CD14-positive monocyte (primary cell): ENCODE measurements at regions not wholly inside any gene's neighbourhood (a gene's known extent, or its start where the extent isn't known, plus 50 kb on each side); places are given as distances from the start of the nearest gene placed in this dataset.

Source experiments
- DNase-seq, 3 donors: peaks; one replicate each; pipeline ENCODE4 v3.0.0-alpha.2; 2011 to 2022
- H2AFZ ChIP-seq: 2 replicates; pipeline ENCODE4 v1.6.0; 2012; ENCODE audit warnings: mild to moderate bottlenecking, low read depth, low read length, inconsistent platforms; ENCODE audit not compliant: insufficient read depth, poor library complexity, severe bottlenecking
- H3K27ac ChIP-seq, 2 donors: 1 replicate in 1 of 2; 2 replicates in 1 of 2; pipeline ENCODE4 v1.5.1; 2012 to 2013; ENCODE audit warnings: low read length in 2 of 2, control low read depth in 1 of 2, inconsistent platforms in 1 of 2, low read depth in 1 of 2, mild to moderate bottlenecking in 1 of 2
- H3K27me3 ChIP-seq, 2 donors: one replicate each; pipeline versions ENCODE4 v1.6.0 to v1.6.1; 2011 to 2013; ENCODE audit warnings: low read length in 2 of 2; ENCODE audit not compliant: control insufficient read depth in 2 of 2, insufficient read depth in 2 of 2
- H3K36me3 ChIP-seq, 2 donors: replicated peaks in 1 of 2; 1 replicate in 1 of 2; 2 replicates in 1 of 2; pipeline versions ENCODE4 v1.5.1 to v1.6.1; 2012 to 2013; ENCODE audit warnings: low read length in 2 of 2, control low read depth in 1 of 2, inconsistent platforms in 1 of 2, mild to moderate bottlenecking in 1 of 2; ENCODE audit not compliant: insufficient read depth in 2 of 2, control insufficient read depth in 1 of 2
- H3K4me1 ChIP-seq, 2 donors: 1 replicate in 1 of 2; 2 replicates in 1 of 2; pipeline versions ENCODE4 v1.5.1 to v1.6.1; 2012 to 2013; ENCODE audit warnings: low read length in 2 of 2, control low read depth in 1 of 2, inconsistent platforms in 1 of 2, mild to moderate bottlenecking in 1 of 2, moderate library complexity in 1 of 2; ENCODE audit not compliant: insufficient read depth in 2 of 2, control insufficient read depth in 1 of 2
- H3K4me2 ChIP-seq: replicated peaks from 2 replicates; pipeline ENCODE3; 2012; ENCODE audit warnings: low read length, moderate library complexity, mild to moderate bottlenecking; ENCODE audit not compliant: poor library complexity, severe bottlenecking; ENCODE audit errors: extremely low read depth
- H3K4me3 ChIP-seq, 3 experiments: fragments of 200-600 bp in 1 of 3; sonication (generic) in 1 of 3; replicated peaks in 1 of 3; 1 replicate in 2 of 3; 2 replicates in 1 of 3; pipeline ENCODE4 v1.5.1; 2011 to 2013; ENCODE audit warnings: low read length in 3 of 3, mild to moderate bottlenecking in 3 of 3, control low read depth in 2 of 3, low read depth in 2 of 3, inconsistent platforms in 1 of 3, moderate library complexity in 1 of 3
- H3K79me2 ChIP-seq: 2 replicates; pipeline ENCODE4 v1.6.0; 2012; ENCODE audit warnings: mild to moderate bottlenecking, control low read depth, inconsistent platforms, low read length, moderate library complexity; ENCODE audit not compliant: insufficient read depth
- H3K9ac ChIP-seq: 2 replicates; pipeline ENCODE4 v1.6.0; 2017; ENCODE audit warnings: low read length, mild to moderate bottlenecking; ENCODE audit not compliant: insufficient read depth, poor library complexity, severe bottlenecking
- H3K9me3 ChIP-seq, 2 donors: replicated peaks in 1 of 2; 1 replicate in 1 of 2; 2 replicates in 1 of 2; pipeline versions ENCODE4 v1.5.1 to v1.6.1; 2012 to 2013; ENCODE audit warnings: low read length in 2 of 2, control low read depth in 1 of 2; ENCODE audit not compliant: control insufficient read depth in 1 of 2, insufficient read depth in 1 of 2
- H4K20me1 ChIP-seq: 2 replicates; pipeline ENCODE4 v1.6.0; 2012; ENCODE audit warnings: mild to moderate bottlenecking, low read length, control low read depth, moderate library complexity; ENCODE audit not compliant: insufficient read depth
- H3K27ac Mint-ChIP-seq, 7 donors: one replicate each; pipeline ENCODE4 v1.8.0; 2020; ENCODE audit warnings: mild to moderate bottlenecking in 7 of 7, mixed read lengths in 7 of 7, moderate library complexity in 6 of 7, inconsistent platforms in 2 of 7
- H3K27me3 Mint-ChIP-seq, 3 donors: one replicate each; pipeline ENCODE4 v1.8.0; 2021 to 2022; ENCODE audit warnings: low read depth in 3 of 3, mild to moderate bottlenecking in 3 of 3, mixed read lengths in 3 of 3, moderate library complexity in 3 of 3, inconsistent platforms in 1 of 3
- H3K36me3 Mint-ChIP-seq, 2 donors: one replicate each; pipeline ENCODE4 v1.8.0; 2020; ENCODE audit warnings: mixed read lengths in 2 of 2, inconsistent platforms in 1 of 2, mild to moderate bottlenecking in 1 of 2
- H3K4me1 Mint-ChIP-seq: one replicate; pipeline ENCODE4 v1.8.0; 2020; ENCODE audit warnings: mild to moderate bottlenecking, mixed read lengths
- H3K4me3 Mint-ChIP-seq, 2 donors: one replicate each; pipeline ENCODE4 v1.8.0; 2020; ENCODE audit warnings: mild to moderate bottlenecking in 2 of 2, mixed read lengths in 2 of 2, moderate library complexity in 1 of 2
- H3K9me3 Mint-ChIP-seq, 7 donors: one replicate each; pipeline ENCODE4 v1.8.0; 2020 to 2022; ENCODE audit warnings: mixed read lengths in 7 of 7, mild to moderate bottlenecking in 6 of 7, moderate library complexity in 6 of 7, inconsistent platforms in 2 of 7
- WGBS: methylation state at CpG from one replicate; pipeline ENCODE4 v1.1.5; 2013; ENCODE audit warnings: missing lambda C conversion rate; ENCODE audit not compliant: insufficient coverage; 5-methylcytosine and 5-hydroxymethylcytosine counted together
- intact Hi-C, 2 donors: fragments of 100-400 bp; cut with micrococcal nuclease; formaldehyde crosslinking; loops; one replicate each; pipeline versions ENCODE4 v1.15.0 to v1.15.1; 2023
- TF ChIP-seq, protein P1 (sequence below): fragments of 200-600 bp; IDR thresholded peaks from one replicate; pipeline ENCODE4 v1.8.0; 2022; ENCODE audit warnings: antibody characterized with exemption, mild to moderate bottlenecking

DNA sequence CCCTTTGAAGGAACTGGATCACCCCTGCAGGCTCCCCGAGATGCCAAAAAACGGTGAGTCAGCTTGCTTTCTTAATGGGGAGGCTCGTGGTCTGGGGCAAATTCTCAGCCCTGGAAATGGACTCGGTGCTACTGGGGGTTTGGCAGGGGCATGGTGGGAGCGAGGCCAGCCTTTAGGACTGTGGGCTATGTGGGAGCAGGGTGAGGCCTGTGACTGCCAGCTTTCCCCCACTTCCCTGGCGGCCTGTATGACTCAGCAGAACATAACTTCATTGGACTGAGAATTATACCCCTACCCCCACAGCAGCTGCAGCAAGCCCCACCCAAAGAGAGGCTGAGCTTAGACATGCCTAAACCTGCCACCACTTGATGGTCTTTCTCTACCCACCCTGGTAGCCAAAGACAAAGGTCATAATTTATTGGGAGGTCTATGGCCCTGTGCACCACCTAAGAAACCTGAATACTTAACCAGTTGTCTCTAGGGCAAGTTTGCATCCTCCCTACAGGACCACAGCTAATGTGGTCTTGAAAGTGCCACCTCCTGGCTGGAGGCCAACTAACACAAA is 325.3 kb downstream of the TLE1 start:
- no peak overlapping the region for H3K4me3 Mint-ChIP-seq
- no peak overlapping the region for H3K4me3 ChIP-seq
- H3K4me2 ChIP-seq = no peak overlapping the region
- intact Hi-C loops = no loop called here
- no peaks in the 10 kb centered on the region for H3K4me1 Mint-ChIP-seq
- no CpG with 5 or more reads among the region's 6 CpGs for WGBS
- no peaks in the 10 kb centered on the region for H3K36me3 ChIP-seq
- H3K36me3 Mint-ChIP-seq = no peaks in the 10 kb centered on the region
- peaks cover 13 to 29% (median 19%) of the 10 kb centered on the region in 7 donors for H3K9me3 Mint-ChIP-seq
- TF ChIP-seq, protein P1, sequence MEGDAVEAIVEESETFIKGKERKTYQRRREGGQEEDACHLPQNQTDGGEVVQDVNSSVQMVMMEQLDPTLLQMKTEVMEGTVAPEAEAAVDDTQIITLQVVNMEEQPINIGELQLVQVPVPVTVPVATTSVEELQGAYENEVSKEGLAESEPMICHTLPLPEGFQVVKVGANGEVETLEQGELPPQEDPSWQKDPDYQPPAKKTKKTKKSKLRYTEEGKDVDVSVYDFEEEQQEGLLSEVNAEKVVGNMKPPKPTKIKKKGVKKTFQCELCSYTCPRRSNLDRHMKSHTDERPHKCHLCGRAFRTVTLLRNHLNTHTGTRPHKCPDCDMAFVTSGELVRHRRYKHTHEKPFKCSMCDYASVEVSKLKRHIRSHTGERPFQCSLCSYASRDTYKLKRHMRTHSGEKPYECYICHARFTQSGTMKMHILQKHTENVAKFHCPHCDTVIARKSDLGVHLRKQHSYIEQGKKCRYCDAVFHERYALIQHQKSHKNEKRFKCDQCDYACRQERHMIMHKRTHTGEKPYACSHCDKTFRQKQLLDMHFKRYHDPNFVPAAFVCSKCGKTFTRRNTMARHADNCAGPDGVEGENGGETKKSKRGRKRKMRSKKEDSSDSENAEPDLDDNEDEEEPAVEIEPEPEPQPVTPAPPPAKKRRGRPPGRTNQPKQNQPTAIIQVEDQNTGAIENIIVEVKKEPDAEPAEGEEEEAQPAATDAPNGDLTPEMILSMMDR = no peak
- no peak overlapping the region for H3K27ac ChIP-seq
- peaks cover 0 to 1% (median 0%) of the 10 kb centered on the region in 3 donors for H3K27me3 Mint-ChIP-seq
- no peaks in the 10 kb centered on the region for H4K20me1 ChIP-seq
- peaks cover 20 to 21% of the 10 kb centered on the region in 2 donors for H3K9me3 ChIP-seq
- no peak overlapping the region for H2AFZ ChIP-seq
- no peak for DNase-seq
- H3K9ac ChIP-seq = no peak overlapping the region
- no peaks in the 10 kb centered on the region for H3K27me3 ChIP-seq
- H3K4me1 ChIP-seq = no peaks in the 10 kb centered on the region
- no peak overlapping the region for H3K27ac Mint-ChIP-seq
- H3K79me2 ChIP-seq = no peaks in the 10 kb centered on the region

DNA sequence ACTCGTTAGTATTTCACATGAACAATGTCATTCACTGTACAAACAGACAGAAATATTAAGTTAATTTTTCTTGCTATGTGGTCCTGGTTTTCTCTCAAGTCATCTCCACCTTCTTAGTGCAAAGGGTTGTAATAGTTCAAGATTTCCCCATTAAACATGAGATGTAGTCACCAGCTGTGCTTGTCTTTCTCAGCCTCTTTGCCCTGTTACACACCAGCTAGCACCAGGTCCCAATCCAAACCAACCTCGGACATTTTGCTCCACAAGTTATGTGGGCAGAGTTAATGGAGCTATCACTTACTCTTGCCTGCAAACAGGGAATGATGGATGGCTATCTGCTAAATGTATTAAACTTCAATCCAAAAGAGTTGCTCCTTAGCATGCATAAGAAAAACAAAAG is 328.1 kb downstream of the TLE1 start:
- no peaks in the 10 kb centered on the region for H3K27me3 Mint-ChIP-seq
- no peak overlapping the region for H3K4me3 ChIP-seq
- H3K9me3 ChIP-seq = peaks cover 16 to 21% of the 10 kb centered on the region in 2 donors
- no peak overlapping the region for H2AFZ ChIP-seq
- intact Hi-C loops = no loop called here
- H4K20me1 ChIP-seq = no peaks in the 10 kb centered on the region
- no peaks in the 10 kb centered on the region for H3K4me1 Mint-ChIP-seq
- no peak overlapping the region for H3K4me2 ChIP-seq
- H3K36me3 Mint-ChIP-seq = no peaks in the 10 kb centered on the region
- H3K36me3 ChIP-seq = no peaks in the 10 kb centered on the region
- H3K27ac ChIP-seq = no peak overlapping the region
- H3K4me1 ChIP-seq = no peaks in the 10 kb centered on the region
- H3K79me2 ChIP-seq = no peaks in the 10 kb centered on the region
- H3K4me3 Mint-ChIP-seq = no peak overlapping the region
- no peak for DNase-seq
- TF ChIP-seq, protein P1 = no peak
- H3K9ac ChIP-seq = no peak overlapping the region
- WGBS = no CpG with 5 or more reads among the region's 2 CpGs
- H3K27ac Mint-ChIP-seq = no peak overlapping the region
- H3K27me3 ChIP-seq = no peaks in the 10 kb centered on the region
- H3K9me3 Mint-ChIP-seq = peaks cover 8 to 24% (median 21%) of the 10 kb centered on the region in 7 donors
